ENCODE measurements at regions not wholly inside any gene's neighbourhood (a gene's known extent, or its start where the extent isn't known, plus 50 kb on each side); places are given as distances from the start of the nearest gene placed in this dataset.

- Mint-ChIP-seq H3K36me3 (no peaks in the 10 kb centered on the region), H3K4me3 (peak overlapping the region in 2 of 5 donors; percentile 19 to 44)
Observed at GRCh38 chr12:45611061-45611460, 118.4 kb upstream of the ARID2 start.

GRCh38 chr12:45611495-45611894, 118.0 kb upstream of the ARID2 start:
- H3K9me3 Mint-ChIP-seq, result no peaks in the 10 kb centered on the region
- H3K27me3 Mint-ChIP-seq (ENCODE audit: low read depth in 3 of 3), result peaks cover 0 to 9% (median 3%) of the 10 kb centered on the region in 3 donors
- peak overlapping the region in 2 of 5 donors; percentile 19 to 44 for H3K4me3 Mint-ChIP-seq
- peaks cover 0 to 3% of the 10 kb centered on the region in 2 donors for H3K4me1 Mint-ChIP-seq
- no peak for DNase-seq
- no peak overlapping the region for H3K27ac Mint-ChIP-seq
- no peaks in the 10 kb centered on the region for H3K36me3 Mint-ChIP-seq

More at GRCh38 chr12:45611061-45611460, 118.4 kb upstream of the ARID2 start:
- no peak overlapping the region for H3K27ac Mint-ChIP-seq
- peaks cover 0 to 9% (median 3%) of the 10 kb centered on the region in 3 donors for H3K27me3 Mint-ChIP-seq (ENCODE audit: low read depth in 3 of 3)
- peaks cover 0 to 3% of the 10 kb centered on the region in 2 donors for H3K4me1 Mint-ChIP-seq
- DNase-seq, result no peak
- H3K9me3 Mint-ChIP-seq, result no peaks in the 10 kb centered on the region

- DNase-seq, result no peak
- H3K4me3 Mint-ChIP-seq, result peak overlapping the region in 1 of 5 donors; percentile 6
- H3K9me3 Mint-ChIP-seq, result no peaks in the 10 kb centered on the region
- peaks cover 0 to 3% of the 10 kb centered on the region in 2 donors for H3K4me1 Mint-ChIP-seq
- H3K36me3 Mint-ChIP-seq, result no peaks in the 10 kb centered on the region
- no peak overlapping the region for H3K27ac Mint-ChIP-seq
- H3K27me3 Mint-ChIP-seq (ENCODE audit: low read depth in 3 of 3), result peaks cover 0 to 9% (median 3%) of the 10 kb centered on the region in 3 donors
Observed at GRCh38 chr12:45612044-45612794, 117.3 kb upstream of the ARID2 start.

- H3K4me1 Mint-ChIP-seq, result peaks cover 0 to 3% of the 10 kb centered on the region in 2 donors
- no peaks in the 10 kb centered on the region for H3K36me3 Mint-ChIP-seq
- no peak overlapping the region for H3K4me3 Mint-ChIP-seq
- peaks cover 0 to 7% (median 3%) of the 10 kb centered on the region in 3 donors for H3K27me3 Mint-ChIP-seq (ENCODE audit: low read depth in 3 of 3)
- H3K9me3 Mint-ChIP-seq, result no peaks in the 10 kb centered on the region
- H3K27ac Mint-ChIP-seq, result no peak overlapping the region
- no peak for DNase-seq
Observed at GRCh38 chr12:45613296-45613695, 116.2 kb upstream of the ARID2 start.

- no peak overlapping the region for H3K4me3 Mint-ChIP-seq
- DNase-seq, result no peak
- no peak overlapping the region for H3K27ac Mint-ChIP-seq
- H3K9me3 Mint-ChIP-seq, result no peaks in the 10 kb centered on the region
- peaks cover 0 to 3% (median 0%) of the 10 kb centered on the region in 3 donors for H3K27me3 Mint-ChIP-seq (ENCODE audit: low read depth in 3 of 3)
- H3K4me1 Mint-ChIP-seq, result peaks cover 0 to 3% of the 10 kb centered on the region in 2 donors
- H3K36me3 Mint-ChIP-seq, result no peaks in the 10 kb centered on the region
Observed at GRCh38 chr12:45613855-45614254, 115.7 kb upstream of the ARID2 start.

GRCh38 chr12:45615268-45615667, 114.2 kb upstream of the ARID2 start:
- no peak for DNase-seq
- Mint-ChIP-seq H3K27me3 (ENCODE audit: low read depth in 3 of 3) (peaks cover 0 to 3% (median 0%) of the 10 kb centered on the region in 3 donors), H3K27ac (no peak overlapping the region)

GRCh38 chr12:45619736-45620135, 109.8 kb upstream of the ARID2 start:
- Mint-ChIP-seq H3K9me3 (peaks cover 0 to 2% (median 0%) of the 10 kb centered on the region in 6 donors), H3K36me3 (no peaks in the 10 kb centered on the region), H3K27ac (no peak overlapping the region), H3K4me3 (no peak overlapping the region), H3K27me3 (ENCODE audit: low read depth in 3 of 3) (peaks cover 0 to 3% (median 0%) of the 10 kb centered on the region in 3 donors), H3K4me1 (peaks cover 0 to 5% of the 10 kb centered on the region in 2 donors)
- DNase-seq, result no peak

More at GRCh38 chr12:45615268-45615667, 114.2 kb upstream of the ARID2 start:
- Mint-ChIP-seq H3K4me1 (peaks cover 0 to 3% of the 10 kb centered on the region in 2 donors), H3K9me3 (no peaks in the 10 kb centered on the region), H3K36me3 (no peaks in the 10 kb centered on the region), H3K4me3 (no peak overlapping the region)

- Mint-ChIP-seq H3K27me3 (ENCODE audit: low read depth in 3 of 3) (peaks cover 0 to 3% (median 3%) of the 10 kb centered on the region in 3 donors), H3K27ac (no peak overlapping the region), H3K36me3 (no peaks in the 10 kb centered on the region), H3K4me3 (no peak overlapping the region), H3K9me3 (peaks cover 0 to 2% (median 0%) of the 10 kb centered on the region in 6 donors), H3K4me1 (peaks cover 0 to 5% of the 10 kb centered on the region in 2 donors)
- no peak for DNase-seq
Observed at GRCh38 chr12:45621703-45622102, 107.8 kb upstream of the ARID2 start.

- no peak overlapping the region for H3K27ac Mint-ChIP-seq
- H3K4me3 Mint-ChIP-seq, result no peak overlapping the region
- peaks cover 0 to 3% (median 3%) of the 10 kb centered on the region in 3 donors for H3K27me3 Mint-ChIP-seq (ENCODE audit: low read depth in 3 of 3)
- peaks cover 0 to 2% (median 0%) of the 10 kb centered on the region in 6 donors for H3K9me3 Mint-ChIP-seq
- H3K4me1 Mint-ChIP-seq, result peaks cover 0 to 5% of the 10 kb centered on the region in 2 donors
- H3K36me3 Mint-ChIP-seq, result no peaks in the 10 kb centered on the region
- DNase-seq, result no peak
Observed at GRCh38 chr12:45622210-45622937, 107.1 kb upstream of the ARID2 start.

GRCh38 chr12:45623221-45623620, 106.3 kb upstream of the ARID2 start:
- H3K4me1 Mint-ChIP-seq, result peaks cover 0 to 5% of the 10 kb centered on the region in 2 donors
- no peak for DNase-seq
- no peak overlapping the region for H3K4me3 Mint-ChIP-seq
- peaks cover 0 to 3% (median 3%) of the 10 kb centered on the region in 3 donors for H3K27me3 Mint-ChIP-seq (ENCODE audit: low read depth in 3 of 3)
- peaks cover 0 to 2% (median 0%) of the 10 kb centered on the region in 6 donors for H3K9me3 Mint-ChIP-seq
- H3K36me3 Mint-ChIP-seq, result no peaks in the 10 kb centered on the region
- no peak overlapping the region for H3K27ac Mint-ChIP-seq

- Mint-ChIP-seq H3K27me3 (ENCODE audit: low read depth in 3 of 3) (peaks cover 0 to 4% (median 3%) of the 10 kb centered on the region in 3 donors), H3K4me1 (peaks cover 0 to 5% of the 10 kb centered on the region in 2 donors), H3K27ac (no peak overlapping the region), H3K9me3 (peaks cover 0 to 2% (median 0%) of the 10 kb centered on the region in 6 donors), H3K36me3 (no peaks in the 10 kb centered on the region), H3K4me3 (no peak overlapping the region)
- no peak for DNase-seq
Observed at GRCh38 chr12:45623940-45624339, 105.6 kb upstream of the ARID2 start.

GRCh38 chr12:45626965-45627364, 102.5 kb upstream of the ARID2 start:
- no peak overlapping the region for H3K27ac Mint-ChIP-seq
- no peak for DNase-seq
- H3K4me3 Mint-ChIP-seq, result no peak overlapping the region
- H3K4me1 Mint-ChIP-seq, result peaks cover 0 to 4% of the 10 kb centered on the region in 2 donors
- no peaks in the 10 kb centered on the region for H3K36me3 Mint-ChIP-seq
- no peaks in the 10 kb centered on the region for H3K9me3 Mint-ChIP-seq
- H3K27me3 Mint-ChIP-seq (ENCODE audit: low read depth in 3 of 3), result peaks cover 0 to 3% (median 1%) of the 10 kb centered on the region in 3 donors

- Mint-ChIP-seq H3K36me3 (no peaks in the 10 kb centered on the region), H3K9me3 (no peaks in the 10 kb centered on the region), H3K27me3 (ENCODE audit: low read depth in 3 of 3) (peaks cover 0 to 3% (median 2%) of the 10 kb centered on the region in 3 donors), H3K4me1 (no peaks in the 10 kb centered on the region), H3K27ac (no peak overlapping the region), H3K4me3 (no peak overlapping the region)
- no peak for DNase-seq
Observed at GRCh38 chr12:45627407-45628069, 102.0 kb upstream of the ARID2 start.

All from immature natural killer cell (primary cell).